ENCODE measurements at regions not wholly inside any gene's neighbourhood (a gene's known extent, or its start where the extent isn't known, plus 50 kb on each side); places are given as distances from the start of the nearest gene placed in this dataset.

DNA sequence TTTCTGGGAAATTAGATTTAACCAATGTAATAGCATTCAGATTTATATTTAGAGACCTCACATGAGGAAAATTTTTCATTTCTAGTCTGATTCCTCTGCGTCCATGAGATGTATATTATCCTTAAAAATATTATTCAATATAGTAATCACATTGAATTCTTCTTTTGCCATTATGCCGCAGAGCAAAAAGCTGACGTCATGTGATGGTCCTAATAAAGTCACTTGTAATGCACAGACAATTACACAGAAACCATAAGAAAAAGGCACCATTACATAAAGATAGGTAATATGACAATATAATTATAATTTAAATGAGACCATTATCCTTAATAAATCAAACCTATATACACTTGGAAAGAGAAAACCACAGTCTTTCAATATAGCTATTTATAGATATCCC, 1021.5 kb downstream of the PCDH9 start:
- no peak for TF ChIP-seq CREB1 (CRISPR knock-in tag; IDR thresholded peaks at IDR 0.05)
- TF ChIP-seq NR2C2 (CRISPR knock-in tag; IDR thresholded peaks at IDR 0.05): no peak
- no peak for TF ChIP-seq SP1 (CRISPR knock-in tag; conservative IDR thresholded peaks at IDR 0.05)
- TF ChIP-seq IRF2 (CRISPR knock-in tag; IDR thresholded peaks at IDR 0.05; ENCODE audit: borderline replicate concordance, low read depth): no peak
- TF ChIP-seq SMAD3 (CRISPR knock-in tag; IDR thresholded peaks at IDR 0.05; ENCODE audit: borderline replicate concordance): no peak
- TF ChIP-seq, protein P1, sequence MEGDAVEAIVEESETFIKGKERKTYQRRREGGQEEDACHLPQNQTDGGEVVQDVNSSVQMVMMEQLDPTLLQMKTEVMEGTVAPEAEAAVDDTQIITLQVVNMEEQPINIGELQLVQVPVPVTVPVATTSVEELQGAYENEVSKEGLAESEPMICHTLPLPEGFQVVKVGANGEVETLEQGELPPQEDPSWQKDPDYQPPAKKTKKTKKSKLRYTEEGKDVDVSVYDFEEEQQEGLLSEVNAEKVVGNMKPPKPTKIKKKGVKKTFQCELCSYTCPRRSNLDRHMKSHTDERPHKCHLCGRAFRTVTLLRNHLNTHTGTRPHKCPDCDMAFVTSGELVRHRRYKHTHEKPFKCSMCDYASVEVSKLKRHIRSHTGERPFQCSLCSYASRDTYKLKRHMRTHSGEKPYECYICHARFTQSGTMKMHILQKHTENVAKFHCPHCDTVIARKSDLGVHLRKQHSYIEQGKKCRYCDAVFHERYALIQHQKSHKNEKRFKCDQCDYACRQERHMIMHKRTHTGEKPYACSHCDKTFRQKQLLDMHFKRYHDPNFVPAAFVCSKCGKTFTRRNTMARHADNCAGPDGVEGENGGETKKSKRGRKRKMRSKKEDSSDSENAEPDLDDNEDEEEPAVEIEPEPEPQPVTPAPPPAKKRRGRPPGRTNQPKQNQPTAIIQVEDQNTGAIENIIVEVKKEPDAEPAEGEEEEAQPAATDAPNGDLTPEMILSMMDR (IDR thresholded peaks at IDR 0.05): no peak
- TF ChIP-seq, protein P2, sequence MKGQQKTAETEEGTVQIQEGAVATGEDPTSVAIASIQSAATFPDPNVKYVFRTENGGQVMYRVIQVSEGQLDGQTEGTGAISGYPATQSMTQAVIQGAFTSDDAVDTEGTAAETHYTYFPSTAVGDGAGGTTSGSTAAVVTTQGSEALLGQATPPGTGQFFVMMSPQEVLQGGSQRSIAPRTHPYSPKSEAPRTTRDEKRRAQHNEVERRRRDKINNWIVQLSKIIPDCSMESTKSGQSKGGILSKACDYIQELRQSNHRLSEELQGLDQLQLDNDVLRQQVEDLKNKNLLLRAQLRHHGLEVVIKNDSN (CRISPR knock-in tag; IDR thresholded peaks at IDR 0.05): no peak
- TF ChIP-seq FOXK1 (CRISPR knock-in tag; IDR thresholded peaks at IDR 0.05): no peak
- TF ChIP-seq NR1H2 (CRISPR knock-in tag; IDR thresholded peaks at IDR 0.05): no peak
- TF ChIP-seq, protein P3, sequence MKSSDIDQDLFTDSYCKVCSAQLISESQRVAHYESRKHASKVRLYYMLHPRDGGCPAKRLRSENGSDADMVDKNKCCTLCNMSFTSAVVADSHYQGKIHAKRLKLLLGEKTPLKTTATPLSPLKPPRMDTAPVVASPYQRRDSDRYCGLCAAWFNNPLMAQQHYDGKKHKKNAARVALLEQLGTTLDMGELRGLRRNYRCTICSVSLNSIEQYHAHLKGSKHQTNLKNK (CRISPR knock-in tag; IDR thresholded peaks at IDR 0.05): no peak
- TF ChIP-seq, protein P4, sequence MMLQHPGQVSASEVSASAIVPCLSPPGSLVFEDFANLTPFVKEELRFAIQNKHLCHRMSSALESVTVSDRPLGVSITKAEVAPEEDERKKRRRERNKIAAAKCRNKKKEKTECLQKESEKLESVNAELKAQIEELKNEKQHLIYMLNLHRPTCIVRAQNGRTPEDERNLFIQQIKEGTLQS (CRISPR knock-in tag; conservative IDR thresholded peaks at IDR 0.05): no peak
- TF ChIP-seq, protein P5, sequence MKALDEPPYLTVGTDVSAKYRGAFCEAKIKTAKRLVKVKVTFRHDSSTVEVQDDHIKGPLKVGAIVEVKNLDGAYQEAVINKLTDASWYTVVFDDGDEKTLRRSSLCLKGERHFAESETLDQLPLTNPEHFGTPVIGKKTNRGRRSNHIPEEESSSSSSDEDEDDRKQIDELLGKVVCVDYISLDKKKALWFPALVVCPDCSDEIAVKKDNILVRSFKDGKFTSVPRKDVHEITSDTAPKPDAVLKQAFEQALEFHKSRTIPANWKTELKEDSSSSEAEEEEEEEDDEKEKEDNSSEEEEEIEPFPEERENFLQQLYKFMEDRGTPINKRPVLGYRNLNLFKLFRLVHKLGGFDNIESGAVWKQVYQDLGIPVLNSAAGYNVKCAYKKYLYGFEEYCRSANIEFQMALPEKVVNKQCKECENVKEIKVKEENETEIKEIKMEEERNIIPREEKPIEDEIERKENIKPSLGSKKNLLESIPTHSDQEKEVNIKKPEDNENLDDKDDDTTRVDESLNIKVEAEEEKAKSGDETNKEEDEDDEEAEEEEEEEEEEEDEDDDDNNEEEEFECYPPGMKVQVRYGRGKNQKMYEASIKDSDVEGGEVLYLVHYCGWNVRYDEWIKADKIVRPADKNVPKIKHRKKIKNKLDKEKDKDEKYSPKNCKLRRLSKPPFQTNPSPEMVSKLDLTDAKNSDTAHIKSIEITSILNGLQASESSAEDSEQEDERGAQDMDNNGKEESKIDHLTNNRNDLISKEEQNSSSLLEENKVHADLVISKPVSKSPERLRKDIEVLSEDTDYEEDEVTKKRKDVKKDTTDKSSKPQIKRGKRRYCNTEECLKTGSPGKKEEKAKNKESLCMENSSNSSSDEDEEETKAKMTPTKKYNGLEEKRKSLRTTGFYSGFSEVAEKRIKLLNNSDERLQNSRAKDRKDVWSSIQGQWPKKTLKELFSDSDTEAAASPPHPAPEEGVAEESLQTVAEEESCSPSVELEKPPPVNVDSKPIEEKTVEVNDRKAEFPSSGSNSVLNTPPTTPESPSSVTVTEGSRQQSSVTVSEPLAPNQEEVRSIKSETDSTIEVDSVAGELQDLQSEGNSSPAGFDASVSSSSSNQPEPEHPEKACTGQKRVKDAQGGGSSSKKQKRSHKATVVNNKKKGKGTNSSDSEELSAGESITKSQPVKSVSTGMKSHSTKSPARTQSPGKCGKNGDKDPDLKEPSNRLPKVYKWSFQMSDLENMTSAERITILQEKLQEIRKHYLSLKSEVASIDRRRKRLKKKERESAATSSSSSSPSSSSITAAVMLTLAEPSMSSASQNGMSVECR (CRISPR knock-in tag; IDR thresholded peaks at IDR 0.05; ENCODE audit: borderline replicate concordance): no peak
